OCI-LY7 (cell line): ENCODE measurements at regions not wholly inside any gene's neighbourhood (a gene's known extent, or its start where the extent isn't known, plus 50 kb on each side); places are given as distances from the start of the nearest gene placed in this dataset.

Experiments used
- BruUV-seq: library from RNA; stranded (reverse); fragments of 400-500 nt; replicated peaks from 2 replicates; lab custom pipeline; 2021; lab: Mats Ljungman, UMichigan
- CTCF ChIA-PET: fragments of 300-600 bp; sonication (Branson Sonifier 250); formaldehyde crosslinking; loops from one replicate; lab custom pipeline; 2022; ENCODE audit warnings: antibody characterized with exemption; ENCODE audit not compliant: unreplicated experiment; lab: Charles Lee
- POLR2A ChIA-PET: fragments of 300-600 bp; sonication (Branson Sonifier 250); formaldehyde crosslinking; loops from one replicate; lab custom pipeline; 2022; ENCODE audit warnings: antibody characterized with exemption; lab: Charles Lee
- DNase-seq: peaks from one replicate; pipeline ENCODE4 v3.0.0-alpha.2; 2015; ENCODE audit warnings: low spot score
- H2AFZ ChIP-seq: fragments of 200-600 bp; sonication (generic), shearing (Covaris generic); 2 replicates; pipeline ENCODE4 v1.6.1; 2014; ENCODE audit warnings: mild to moderate bottlenecking, antibody characterized with exemption, low read length, moderate library complexity
- H3K27ac ChIP-seq: fragments of 200-600 bp; sonication (generic); 2 replicates; pipeline ENCODE4 v1.5.1; 2014; ENCODE audit warnings: mixed run types, low read depth, mild to moderate bottlenecking, moderate library complexity, low read length, inconsistent platforms; ENCODE audit not compliant: poor library complexity, severe bottlenecking
- H3K36me3 ChIP-seq: fragments of 200-600 bp; sonication (generic); 2 replicates; pipeline ENCODE4 v1.6.1; 2014; ENCODE audit warnings: mild to moderate bottlenecking, antibody characterized with exemption, low read length, moderate library complexity, mixed read lengths; ENCODE audit not compliant: insufficient read depth
- H3K4me1 ChIP-seq: fragments of 200-600 bp; sonication (generic); 2 replicates; pipeline ENCODE4 v1.5.1; 2014; ENCODE audit warnings: mild to moderate bottlenecking, low read length; ENCODE audit not compliant: insufficient read depth, poor library complexity, severe bottlenecking
- H3K4me2 ChIP-seq: fragments of 200-600 bp; sonication (generic); 2 replicates; pipeline ENCODE4 v1.6.1; 2014; ENCODE audit warnings: mild to moderate bottlenecking, low read length
- H3K4me3 ChIP-seq: fragments of 200-600 bp; sonication (generic); 2 replicates; pipeline ENCODE4 v1.5.1; 2014; ENCODE audit warnings: mild to moderate bottlenecking, low read depth, low read length; ENCODE audit not compliant: poor library complexity, severe bottlenecking
- H3K79me2 ChIP-seq: fragments of 200-600 bp; sonication (generic); 2 replicates; pipeline ENCODE4 v1.6.1; 2016; ENCODE audit warnings: low read depth, mild to moderate bottlenecking, low read length, moderate library complexity, mixed read lengths; ENCODE audit not compliant: insufficient read depth
- H3K9me2 ChIP-seq: fragments of 200-600 bp; sonication (generic); 2 replicates; pipeline ENCODE4 v1.6.1; 2016; ENCODE audit warnings: mild to moderate bottlenecking, low read length, mixed read lengths; ENCODE audit not compliant: insufficient read depth
- H3K9me3 ChIP-seq: fragments of 200-600 bp; sonication (generic); 2 replicates; pipeline ENCODE4 v1.6.1; 2014; ENCODE audit warnings: mild to moderate bottlenecking, mixed run types, low read length, mixed read lengths
- H4K20me1 ChIP-seq: fragments of 200-600 bp; sonication (generic); 2 replicates; pipeline ENCODE4 v1.6.1; 2014; ENCODE audit warnings: mild to moderate bottlenecking, antibody characterized with exemption, low read length, moderate library complexity, mixed read lengths; ENCODE audit not compliant: insufficient read depth
- CTCF ChIP-seq: fragments of 200-600 bp; sonication (generic); conservative IDR thresholded peaks from 2 replicates; pipeline ENCODE4 v1.5.1; 2014; ENCODE audit warnings: mild to moderate bottlenecking, antibody characterized with exemption, low read length, moderate library complexity, mixed read lengths
- EZH2phosphoT487 ChIP-seq: fragments of 200-600 bp; sonication (generic); IDR thresholded peaks from 2 replicates; pipeline ENCODE4 v1.6.1; 2018; ENCODE audit warnings: low read depth, borderline replicate concordance, mild to moderate bottlenecking, mixed run types, antibody characterized with exemption, low read length, moderate library complexity, mixed read lengths
- intact Hi-C: fragments of 100-400 bp; cut with micrococcal nuclease; formaldehyde crosslinking; loops from one replicate; pipeline ENCODE4 v1.10.0; 2022; ENCODE audit not compliant: unreplicated experiment

GRCh38 chr7:112963634-112964033 is 123.0 kb downstream of the GPR85 start:
- intact Hi-C loops: no loop called here
- Histone ChIP-seq H3K9me2 (no peaks in the 10 kb centered on the region), H3K4me2 (no peak overlapping the region), H3K27ac (no peak overlapping the region), H4K20me1 (no peaks in the 10 kb centered on the region), H3K4me1 (no peaks in the 10 kb centered on the region), H3K4me3 (no peak overlapping the region), H3K36me3 (no peaks in the 10 kb centered on the region), H3K79me2 (no peaks in the 10 kb centered on the region), H3K9me3 (no peaks in the 10 kb centered on the region), H2AFZ (no peak overlapping the region)
- ChIA-PET POLR2A (interaction anchor here (0.6 to 0.7 kb wide), 2 partner anchors 35 to 84 kb away, joined by 4 to 5 read pairs; no protein-coding TSS in a partner anchor), CTCF (no interaction called here)
- no peak for TF ChIP-seq EZH2phosphoT487
- no peak for TF ChIP-seq CTCF
- no TSS peak for BruUV-seq
- DNase-seq: no peak

GRCh38 chr7:112962815-112963214 is 123.8 kb downstream of the GPR85 start:
- H3K9me3 ChIP-seq: no peaks in the 10 kb centered on the region
- H3K36me3 ChIP-seq: no peaks in the 10 kb centered on the region
- intact Hi-C loops: no loop called here
- no peak overlapping the region for H3K4me3 ChIP-seq
- no TSS peak for BruUV-seq
- ChIA-PET POLR2A (no interaction called here), CTCF (no interaction called here)
- no peak overlapping the region for H3K27ac ChIP-seq
- no peak for DNase-seq
- TF ChIP-seq CTCF (no peak), EZH2phosphoT487 (no peak)
- no peak overlapping the region for H3K4me2 ChIP-seq
- no peaks in the 10 kb centered on the region for H3K4me1 ChIP-seq
- H2AFZ ChIP-seq: no peak overlapping the region
- no peaks in the 10 kb centered on the region for H4K20me1 ChIP-seq
- no peaks in the 10 kb centered on the region for H3K9me2 ChIP-seq
- no peaks in the 10 kb centered on the region for H3K79me2 ChIP-seq

GRCh38 chr7:112959276-112959675 is 127.4 kb downstream of the GPR85 start:
- BruUV-seq: no TSS peak
- intact Hi-C loops: no loop called here
- CTCF ChIA-PET: no interaction called here
- Histone ChIP-seq H3K9me2 (no peaks in the 10 kb centered on the region), H4K20me1 (no peaks in the 10 kb centered on the region), H3K4me1 (no peaks in the 10 kb centered on the region), H3K4me3 (no peak overlapping the region), H3K36me3 (no peaks in the 10 kb centered on the region), H3K27ac (no peak overlapping the region), H3K9me3 (no peaks in the 10 kb centered on the region), H3K4me2 (no peak overlapping the region), H3K79me2 (no peaks in the 10 kb centered on the region), H2AFZ (no peak overlapping the region)
- TF ChIP-seq EZH2phosphoT487: no peak
- POLR2A ChIA-PET: no interaction called here
- no peak for DNase-seq
